ENCODE measurements at regions not wholly inside any gene's neighbourhood (a gene's known extent, or its start where the extent isn't known, plus 50 kb on each side); places are given as distances from the start of the nearest gene placed in this dataset.

DNA sequence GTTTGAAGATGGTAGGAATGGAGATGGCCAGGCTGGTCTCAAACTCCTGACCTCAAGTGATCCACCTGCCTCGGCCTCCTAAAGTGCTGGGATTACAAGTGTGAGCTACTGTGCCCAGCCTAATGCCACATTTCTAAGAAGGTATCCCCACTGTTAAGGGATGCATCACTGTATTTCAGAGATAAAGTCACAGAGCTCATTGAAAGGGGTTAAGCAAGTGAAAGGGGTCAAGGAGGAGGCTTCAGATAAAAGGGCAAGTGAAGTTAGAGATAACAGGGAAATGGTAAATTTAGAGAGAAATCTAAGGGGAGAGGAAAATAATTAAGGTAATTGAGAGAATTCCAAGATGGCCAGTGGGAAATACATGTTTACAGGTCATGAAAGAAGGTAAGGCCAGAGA, 93.0 kb upstream of the SP4 start:
- ChIA-PET POLR2A (interaction anchor here (0.7 kb wide), 1 partner anchor 8 kb away, joined by 10 read pairs; no protein-coding TSS in a partner anchor), CTCF (interaction anchor here (0.6 kb wide), 1 partner anchor 10 kb away, joined by 4 read pairs; no protein-coding TSS in a partner anchor)
- no peaks in the 10 kb centered on the region for H3K36me3 ChIP-seq (ENCODE audit: control insufficient read depth in 2 of 2, insufficient read depth in 1 of 2, low read length in 2 of 2)
- H3K4me3 ChIP-seq (ENCODE audit: low read depth, low read length) = no peak overlapping the region
- TF ChIP-seq, protein P1, sequence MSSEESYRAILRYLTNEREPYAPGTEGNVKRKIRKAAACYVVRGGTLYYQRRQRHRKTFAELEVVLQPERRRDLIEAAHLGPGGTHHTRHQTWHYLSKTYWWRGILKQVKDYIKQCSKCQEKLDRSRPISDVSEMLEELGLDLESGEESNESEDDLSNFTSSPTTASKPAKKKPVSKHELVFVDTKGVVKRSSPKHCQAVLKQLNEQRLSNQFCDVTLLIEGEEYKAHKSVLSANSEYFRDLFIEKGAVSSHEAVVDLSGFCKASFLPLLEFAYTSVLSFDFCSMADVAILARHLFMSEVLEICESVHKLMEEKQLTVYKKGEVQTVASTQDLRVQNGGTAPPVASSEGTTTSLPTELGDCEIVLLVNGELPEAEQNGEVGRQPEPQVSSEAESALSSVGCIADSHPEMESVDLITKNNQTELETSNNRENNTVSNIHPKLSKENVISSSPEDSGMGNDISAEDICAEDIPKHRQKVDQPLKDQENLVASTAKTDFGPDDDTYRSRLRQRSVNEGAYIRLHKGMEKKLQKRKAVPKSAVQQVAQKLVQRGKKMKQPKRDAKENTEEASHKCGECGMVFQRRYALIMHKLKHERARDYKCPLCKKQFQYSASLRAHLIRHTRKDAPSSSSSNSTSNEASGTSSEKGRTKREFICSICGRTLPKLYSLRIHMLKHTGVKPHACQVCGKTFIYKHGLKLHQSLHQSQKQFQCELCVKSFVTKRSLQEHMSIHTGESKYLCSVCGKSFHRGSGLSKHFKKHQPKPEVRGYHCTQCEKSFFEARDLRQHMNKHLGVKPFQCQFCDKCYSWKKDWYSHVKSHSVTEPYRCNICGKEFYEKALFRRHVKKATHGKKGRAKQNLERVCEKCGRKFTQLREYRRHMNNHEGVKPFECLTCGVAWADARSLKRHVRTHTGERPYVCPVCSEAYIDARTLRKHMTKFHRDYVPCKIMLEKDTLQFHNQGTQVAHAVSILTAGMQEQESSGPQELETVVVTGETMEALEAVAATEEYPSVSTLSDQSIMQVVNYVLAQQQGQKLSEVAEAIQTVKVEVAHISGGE (tag by site-specific recombination; conservative IDR thresholded peaks at IDR 0.05; ENCODE audit: low read depth) = no peak
- TF ChIP-seq, protein P2, sequence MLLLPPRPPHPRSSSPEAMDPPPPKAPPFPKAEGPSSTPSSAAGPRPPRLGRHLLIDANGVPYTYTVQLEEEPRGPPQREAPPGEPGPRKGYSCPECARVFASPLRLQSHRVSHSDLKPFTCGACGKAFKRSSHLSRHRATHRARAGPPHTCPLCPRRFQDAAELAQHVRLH (tag by site-specific recombination; IDR thresholded peaks at IDR 0.05) = no peak
- no peak for TF ChIP-seq ZNF596 (tag by site-specific recombination; IDR thresholded peaks at IDR 0.05)
- no peak for TF ChIP-seq KLF9 (tag by site-specific recombination; IDR thresholded peaks at IDR 0.05; ENCODE audit: low read depth)
- TF ChIP-seq ZNF24 (tag by site-specific recombination; IDR thresholded peaks at IDR 0.05) = no peak
- no peak for TF ChIP-seq ZNF549 (tag by site-specific recombination; IDR thresholded peaks at IDR 0.05)
- no peak for TF ChIP-seq KLF8 (tag by site-specific recombination; IDR thresholded peaks at IDR 0.05)
- TF ChIP-seq ZBTB7A (tag by site-specific recombination; IDR thresholded peaks at IDR 0.05; ENCODE audit: low read depth) = no peak
- TF ChIP-seq ZNF670 (tag by site-specific recombination; IDR thresholded peaks at IDR 0.05; ENCODE audit: low read depth) = no peak
- TF ChIP-seq ZNF169 (tag by site-specific recombination; IDR thresholded peaks at IDR 0.05) = no peak
- no peak overlapping the region for H3K27ac ChIP-seq (ENCODE audit: extremely low read depth, low read depth, low read length)
- H3K4me1 ChIP-seq (ENCODE audit: control insufficient read depth, insufficient read depth, low read length) = no peaks in the 10 kb centered on the region
- H3K9me3 ChIP-seq (ENCODE audit: control insufficient read depth, insufficient read depth, low read depth, low read length) = no peaks in the 10 kb centered on the region

DNA sequence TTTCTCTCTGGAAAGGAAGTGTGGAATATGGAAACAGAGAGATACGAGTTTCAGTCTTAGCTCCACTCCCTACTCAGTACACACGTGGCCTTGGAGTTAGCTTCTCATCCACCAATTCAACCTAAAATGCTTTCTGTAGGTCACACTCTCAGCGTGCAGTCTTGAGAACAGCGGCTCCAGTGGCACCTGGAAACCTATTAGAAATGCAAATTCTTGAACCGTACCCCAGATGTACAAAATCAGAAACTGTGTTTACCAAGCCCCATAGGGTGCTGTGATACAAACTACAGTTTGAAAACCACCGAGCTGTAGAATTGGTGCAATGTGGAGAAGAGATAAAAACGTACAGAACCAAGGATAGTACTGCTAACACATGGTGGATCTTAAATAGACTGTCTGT, 91.1 kb upstream of the SP4 start:
- ChIA-PET CTCF (interaction anchor here (0.7 kb wide), 2 partner anchors 181 to 711 kb away, joined by 3 read pairs; no protein-coding TSS in a partner anchor), POLR2A (no interaction called here)
- Histone ChIP-seq H3K4me1 (ENCODE audit: control insufficient read depth, insufficient read depth, low read length) (no peaks in the 10 kb centered on the region), H3K9me3 (ENCODE audit: control insufficient read depth, insufficient read depth, low read depth, low read length) (no peaks in the 10 kb centered on the region), H3K4me3 (ENCODE audit: low read depth, low read length) (no peak overlapping the region), H3K36me3 (ENCODE audit: control insufficient read depth in 2 of 2, insufficient read depth in 1 of 2, low read length in 2 of 2) (no peaks in the 10 kb centered on the region), H3K27ac (ENCODE audit: extremely low read depth, low read depth, low read length) (no peak overlapping the region)
- TF ChIP-seq ZNF792 (tag by site-specific recombination; IDR thresholded peaks at IDR 0.05) = no peak
- TF ChIP-seq ZNF132 (tag by site-specific recombination; IDR thresholded peaks at IDR 0.05; ENCODE audit: borderline replicate concordance) = no peak
- no peak for TF ChIP-seq ZBTB1 (tag by site-specific recombination; IDR thresholded peaks at IDR 0.05)
- TF ChIP-seq OSR2 (tag by site-specific recombination; IDR thresholded peaks at IDR 0.05) = no peak
- TF ChIP-seq FEZF1 (tag by site-specific recombination; IDR thresholded peaks at IDR 0.05) = no peak
- no peak for TF ChIP-seq ZFP41 (tag by site-specific recombination; IDR thresholded peaks at IDR 0.05; ENCODE audit: borderline replicate concordance)
- no peak for TF ChIP-seq ZNF692 (tag by site-specific recombination; IDR thresholded peaks at IDR 0.05)
- no peak for TF ChIP-seq ZNF600 (tag by site-specific recombination; IDR thresholded peaks at IDR 0.05)
- TF ChIP-seq ZNF548 (tag by site-specific recombination; IDR thresholded peaks at IDR 0.05) = no peak
- TF ChIP-seq, protein P3, sequence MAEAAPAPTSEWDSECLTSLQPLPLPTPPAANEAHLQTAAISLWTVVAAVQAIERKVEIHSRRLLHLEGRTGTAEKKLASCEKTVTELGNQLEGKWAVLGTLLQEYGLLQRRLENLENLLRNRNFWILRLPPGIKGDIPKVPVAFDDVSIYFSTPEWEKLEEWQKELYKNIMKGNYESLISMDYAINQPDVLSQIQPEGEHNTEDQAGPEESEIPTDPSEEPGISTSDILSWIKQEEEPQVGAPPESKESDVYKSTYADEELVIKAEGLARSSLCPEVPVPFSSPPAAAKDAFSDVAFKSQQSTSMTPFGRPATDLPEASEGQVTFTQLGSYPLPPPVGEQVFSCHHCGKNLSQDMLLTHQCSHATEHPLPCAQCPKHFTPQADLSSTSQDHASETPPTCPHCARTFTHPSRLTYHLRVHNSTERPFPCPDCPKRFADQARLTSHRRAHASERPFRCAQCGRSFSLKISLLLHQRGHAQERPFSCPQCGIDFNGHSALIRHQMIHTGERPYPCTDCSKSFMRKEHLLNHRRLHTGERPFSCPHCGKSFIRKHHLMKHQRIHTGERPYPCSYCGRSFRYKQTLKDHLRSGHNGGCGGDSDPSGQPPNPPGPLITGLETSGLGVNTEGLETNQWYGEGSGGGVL (tag by site-specific recombination; IDR thresholded peaks at IDR 0.05) = no peak
- TF ChIP-seq ZNF473 (tag by site-specific recombination; IDR thresholded peaks at IDR 0.05) = no peak
- TF ChIP-seq ZNF658 (tag by site-specific recombination; IDR thresholded peaks at IDR 0.05) = no peak
- TF ChIP-seq, protein P4, sequence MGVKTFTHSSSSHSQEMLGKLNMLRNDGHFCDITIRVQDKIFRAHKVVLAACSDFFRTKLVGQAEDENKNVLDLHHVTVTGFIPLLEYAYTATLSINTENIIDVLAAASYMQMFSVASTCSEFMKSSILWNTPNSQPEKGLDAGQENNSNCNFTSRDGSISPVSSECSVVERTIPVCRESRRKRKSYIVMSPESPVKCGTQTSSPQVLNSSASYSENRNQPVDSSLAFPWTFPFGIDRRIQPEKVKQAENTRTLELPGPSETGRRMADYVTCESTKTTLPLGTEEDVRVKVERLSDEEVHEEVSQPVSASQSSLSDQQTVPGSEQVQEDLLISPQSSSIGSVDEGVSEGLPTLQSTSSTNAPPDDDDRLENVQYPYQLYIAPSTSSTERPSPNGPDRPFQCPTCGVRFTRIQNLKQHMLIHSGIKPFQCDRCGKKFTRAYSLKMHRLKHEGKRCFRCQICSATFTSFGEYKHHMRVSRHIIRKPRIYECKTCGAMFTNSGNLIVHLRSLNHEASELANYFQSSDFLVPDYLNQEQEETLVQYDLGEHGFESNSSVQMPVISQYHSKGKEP (tag by site-specific recombination; IDR thresholded peaks at IDR 0.05) = no peak
- TF ChIP-seq ZFP3 (tag by site-specific recombination; IDR thresholded peaks at IDR 0.05; ENCODE audit: low read depth) = no peak
- no peak for TF ChIP-seq ZNF239 (tag by site-specific recombination; IDR thresholded peaks at IDR 0.05)
- no peak for TF ChIP-seq HOXC10 (CRISPR knock-in tag; IDR thresholded peaks at IDR 0.05)
- no peak for TF ChIP-seq TRIM28 (IDR thresholded peaks at IDR 0.05; ENCODE audit: borderline replicate concordance, low read length)

Data from HEK293 (cell line).